IPS-18a (cell line): ENCODE measurements at regions not wholly inside any gene's neighbourhood (a gene's known extent, or its start where the extent isn't known, plus 50 kb on each side); places are given as distances from the start of the nearest gene placed in this dataset.
"Not testable (repeated sequence)": the region's sequence is repeated elsewhere in the genome, so short reads cannot be mapped to it uniquely, and the experiment has no call there.

Experiments
- H3K27ac ChIP-seq: one replicate; pipeline ENCODE4 v1.5.1; 2013; ENCODE audit warnings: low read length
- H3K27me3 ChIP-seq: one replicate; pipeline ENCODE4 v1.6.1; 2013; ENCODE audit warnings: mild to moderate bottlenecking, low read length; ENCODE audit not compliant: control insufficient read depth, insufficient read depth
- H3K36me3 ChIP-seq: one replicate; pipeline ENCODE4 v1.6.1; 2013; ENCODE audit warnings: low read depth, low read length; ENCODE audit not compliant: control insufficient read depth
- H3K4me1 ChIP-seq: one replicate; pipeline ENCODE4 v1.6.1; 2013; ENCODE audit warnings: low read depth, low read length; ENCODE audit not compliant: control insufficient read depth
- H3K4me3 ChIP-seq: one replicate; pipeline ENCODE4 v1.5.1; 2013; ENCODE audit warnings: low read length
- H3K9ac ChIP-seq: one replicate; pipeline ENCODE4 v1.6.1; 2013; ENCODE audit warnings: mild to moderate bottlenecking, low read length, moderate library complexity
- H3K9me3 ChIP-seq: one replicate; pipeline ENCODE4 v1.6.1; 2013; ENCODE audit warnings: low read depth, low read length; ENCODE audit not compliant: control insufficient read depth

GRCh38 chr2:90039093-90039492, 1347.6 kb downstream of the RPIA start:
- not testable (repeated sequence) for H3K4me3 ChIP-seq, H3K27me3 ChIP-seq, H3K36me3 ChIP-seq, H3K27ac ChIP-seq, H3K9ac ChIP-seq, H3K9me3 ChIP-seq, H3K4me1 ChIP-seq

- not testable (repeated sequence) for H3K27ac ChIP-seq, H3K4me3 ChIP-seq, H3K9me3 ChIP-seq, H3K4me1 ChIP-seq, H3K9ac ChIP-seq, H3K27me3 ChIP-seq, H3K36me3 ChIP-seq
Measured at GRCh38 chr2:90047776-90048175, 1356.3 kb downstream of the RPIA start.

- H3K36me3 ChIP-seq, H3K9ac ChIP-seq, H3K27me3 ChIP-seq, H3K27ac ChIP-seq, H3K4me1 ChIP-seq, H3K9me3 ChIP-seq, H3K4me3 ChIP-seq: not testable (repeated sequence)
Measured at GRCh38 chr2:90052113-90052631, 1360.7 kb downstream of the RPIA start.

GRCh38 chr2:90069290-90069894, 1377.9 kb downstream of the RPIA start:
- Histone ChIP-seq H3K4me1 (no peaks in the 10 kb centered on the region), H3K4me3 (no peak overlapping the region), H3K9ac (no peak overlapping the region), H3K27me3 (no peaks in the 10 kb centered on the region), H3K9me3 (no peaks in the 10 kb centered on the region), H3K36me3 (no peaks in the 10 kb centered on the region), H3K27ac (no peak overlapping the region)

- Histone ChIP-seq H3K27me3 (no peaks in the 10 kb centered on the region), H3K9me3 (no peaks in the 10 kb centered on the region), H3K27ac (no peak overlapping the region), H3K9ac (no peak overlapping the region), H3K4me3 (no peak overlapping the region), H3K4me1 (peaks cover 5% of the 10 kb centered on the region), H3K36me3 (no peaks in the 10 kb centered on the region)
Measured at GRCh38 chr2:90076311-90076710, 1384.8 kb downstream of the RPIA start.

- H3K4me3 ChIP-seq: no peak overlapping the region
- H3K4me1 ChIP-seq: peaks cover 5% of the 10 kb centered on the region
- H3K9ac ChIP-seq: no peak overlapping the region
- H3K9me3 ChIP-seq: no peaks in the 10 kb centered on the region
- no peaks in the 10 kb centered on the region for H3K27me3 ChIP-seq
- H3K36me3 ChIP-seq: no peaks in the 10 kb centered on the region
- no peak overlapping the region for H3K27ac ChIP-seq
Measured at GRCh38 chr2:90077948-90078347, 1386.5 kb downstream of the RPIA start.

GRCh38 chr2:90079374-90079773, 1387.9 kb downstream of the RPIA start:
- Histone ChIP-seq H3K9ac (no peak overlapping the region), H3K4me3 (no peak overlapping the region), H3K4me1 (peaks cover 5% of the 10 kb centered on the region), H3K27me3 (no peaks in the 10 kb centered on the region), H3K36me3 (no peaks in the 10 kb centered on the region), H3K27ac (no peak overlapping the region), H3K9me3 (no peaks in the 10 kb centered on the region)

- not testable (repeated sequence) for H3K4me1 ChIP-seq, H3K9me3 ChIP-seq, H3K9ac ChIP-seq, H3K36me3 ChIP-seq, H3K27ac ChIP-seq, H3K4me3 ChIP-seq, H3K27me3 ChIP-seq
Measured at GRCh38 chr2:90087792-90088191, 1396.3 kb downstream of the RPIA start.

GRCh38 chr2:90093571-90094270, 1402.2 kb downstream of the RPIA start:
- not testable (repeated sequence) for H3K27me3 ChIP-seq, H3K4me1 ChIP-seq, H3K27ac ChIP-seq, H3K9ac ChIP-seq, H3K36me3 ChIP-seq, H3K4me3 ChIP-seq, H3K9me3 ChIP-seq

GRCh38 chr2:90097617-90098016, 1406.1 kb downstream of the RPIA start:
- not testable (repeated sequence) for H3K4me3 ChIP-seq

GRCh38 chr2:90105142-90105541, 1413.7 kb downstream of the RPIA start:
- H3K9ac ChIP-seq, H3K36me3 ChIP-seq, H3K4me1 ChIP-seq, H3K27ac ChIP-seq, H3K4me3 ChIP-seq, H3K9me3 ChIP-seq, H3K27me3 ChIP-seq: not testable (repeated sequence)

More at GRCh38 chr2:90097617-90098016, 1406.1 kb downstream of the RPIA start:
- H3K27me3 ChIP-seq, H3K4me1 ChIP-seq, H3K27ac ChIP-seq, H3K9ac ChIP-seq, H3K36me3 ChIP-seq, H3K9me3 ChIP-seq: not testable (repeated sequence)

GRCh38 chr2:90123409-90123808, 1431.9 kb downstream of the RPIA start:
- H3K9me3 ChIP-seq, H3K36me3 ChIP-seq, H3K9ac ChIP-seq, H3K27me3 ChIP-seq, H3K27ac ChIP-seq, H3K4me3 ChIP-seq, H3K4me1 ChIP-seq: not testable (repeated sequence)
